GM20431 (cell line): ENCODE measurements at regions not wholly inside any gene's neighbourhood (a gene's known extent, or its start where the extent isn't known, plus 50 kb on each side); places are given as distances from the start of the nearest gene placed in this dataset.

Experiments
- in situ Hi-C: fragments of 300-500 bp; cut with MseI, MboI; formaldehyde crosslinking; loops from one replicate; pipeline ENCODE4 v1.15.0; 2020; ENCODE audit warnings: low sequenced_read_pairs; ENCODE audit not compliant: unreplicated experiment

GRCh38 chr2:146642066-146642465 lies 1202.8 kb upstream of the ACVR2A start:
- in situ Hi-C loops: no loop called here

- in situ Hi-C loops: no loop called here
These were observed 1210.4 kb upstream of the ACVR2A start for GRCh38 chr2:146634230-146635097.

GRCh38 chr2:146633159-146633558 lies 1211.7 kb upstream of the ACVR2A start:
- in situ Hi-C loops: no loop called here

- in situ Hi-C loops: no loop called here
These were observed 1212.1 kb upstream of the ACVR2A start for GRCh38 chr2:146632707-146633106.

- in situ Hi-C loops: no loop called here
These were observed 1220.2 kb upstream of the ACVR2A start for GRCh38 chr2:146624430-146625160.

GRCh38 chr2:146623771-146624170 lies 1221.1 kb upstream of the ACVR2A start:
- in situ Hi-C loops: no loop called here

- in situ Hi-C loops: no loop called here
These were observed 1223.2 kb upstream of the ACVR2A start for GRCh38 chr2:146621656-146622055.

GRCh38 chr2:146615778-146616177 lies 1229.1 kb upstream of the ACVR2A start:
- in situ Hi-C loops: no loop called here

- in situ Hi-C loops: no loop called here
These were observed 1236.3 kb upstream of the ACVR2A start for GRCh38 chr2:146608490-146608889.

- in situ Hi-C loops: no loop called here
These were observed 1240.3 kb upstream of the ACVR2A start for GRCh38 chr2:146604521-146604920.

GRCh38 chr2:146602856-146603255 lies 1242.0 kb upstream of the ACVR2A start:
- in situ Hi-C loops: no loop called here

- in situ Hi-C loops: no loop called here
These were observed 1242.4 kb upstream of the ACVR2A start for GRCh38 chr2:146602383-146602782.

- in situ Hi-C loops: no loop called here
These were observed 1246.0 kb upstream of the ACVR2A start for GRCh38 chr2:146598791-146599190.

GRCh38 chr2:146597291-146597690 lies 1247.5 kb upstream of the ACVR2A start:
- in situ Hi-C loops: no loop called here

GRCh38 chr2:146591908-146592307 lies 1252.9 kb upstream of the ACVR2A start:
- in situ Hi-C loops: no loop called here

GRCh38 chr2:146587291-146587713 lies 1257.5 kb upstream of the ACVR2A start:
- in situ Hi-C loops: no loop called here

GRCh38 chr2:146584316-146584715 lies 1260.5 kb upstream of the ACVR2A start:
- in situ Hi-C loops: no loop called here

GRCh38 chr2:146579147-146579930 lies 1265.5 kb upstream of the ACVR2A start:
- in situ Hi-C loops: no loop called here

- in situ Hi-C loops: no loop called here
These were observed 1268.3 kb upstream of the ACVR2A start for GRCh38 chr2:146576339-146577111.

- in situ Hi-C loops: no loop called here
These were observed 1272.2 kb upstream of the ACVR2A start for GRCh38 chr2:146572598-146572997.
